DOHH2 (cell line): ENCODE measurements at regions not wholly inside any gene's neighbourhood (a gene's known extent, or its start where the extent isn't known, plus 50 kb on each side); places are given as distances from the start of the nearest gene placed in this dataset.

ENCODE experiments used
- H3F3A ChIP-seq: fragments of 200-600 bp; sonication (generic), shearing (Covaris generic); 2 replicates; pipeline ENCODE4 v1.6.0; 2016; ENCODE audit warnings: antibody characterized with exemption, mild to moderate bottlenecking; ENCODE audit not compliant: control insufficient read depth, insufficient read depth
- H3K27ac ChIP-seq: fragments of 200-600 bp; sonication (generic); 2 replicates; pipeline ENCODE4 v1.5.1; 2014; ENCODE audit warnings: low read depth, mild to moderate bottlenecking, low read length, moderate library complexity
- H3K27me3 ChIP-seq: fragments of 200-600 bp; sonication (generic); 2 replicates; pipeline ENCODE4 v1.6.1; 2014; ENCODE audit warnings: mild to moderate bottlenecking, low read length, mixed read lengths; ENCODE audit not compliant: control insufficient read depth
- H3K36me3 ChIP-seq: fragments of 200-600 bp; sonication (generic); 2 replicates; pipeline ENCODE4 v1.6.1; 2014; ENCODE audit warnings: mild to moderate bottlenecking, low read length, moderate library complexity, mixed read lengths; ENCODE audit not compliant: control insufficient read depth
- H3K4me1 ChIP-seq: fragments of 200-600 bp; sonication (generic); 2 replicates; pipeline ENCODE4 v1.6.1; 2014; ENCODE audit warnings: mild to moderate bottlenecking, low read length, mixed read lengths; ENCODE audit not compliant: control insufficient read depth
- H3K4me2 ChIP-seq: fragments of 200-600 bp; sonication (generic); 2 replicates; pipeline ENCODE4 v1.6.0; 2014; ENCODE audit warnings: mild to moderate bottlenecking, low read length, moderate library complexity
- H3K4me3 ChIP-seq: fragments of 200-600 bp; sonication (generic); 2 replicates; pipeline ENCODE4 v1.5.1; 2014; ENCODE audit warnings: mild to moderate bottlenecking, low read length, mixed read lengths
- H3K79me2 ChIP-seq: fragments of 200-600 bp; sonication (generic); 2 replicates; pipeline ENCODE4 v1.6.1; 2014; ENCODE audit warnings: mild to moderate bottlenecking, low read length, mixed read lengths; ENCODE audit not compliant: control insufficient read depth
- H3K9me2 ChIP-seq: fragments of 200-600 bp; sonication (generic); replicated peaks from 2 replicates; pipeline ENCODE4 v1.6.1; 2014; ENCODE audit warnings: mild to moderate bottlenecking, low read length, mixed read lengths; ENCODE audit not compliant: control insufficient read depth
- H3K9me3 ChIP-seq: fragments of 200-600 bp; sonication (generic); 2 replicates; pipeline ENCODE4 v1.6.1; 2014; ENCODE audit warnings: antibody characterized with exemption, low read length, mixed read lengths; ENCODE audit not compliant: control insufficient read depth, insufficient read depth
- H4K20me1 ChIP-seq: fragments of 200-600 bp; sonication (generic); 2 replicates; pipeline ENCODE4 v1.6.0; 2014; ENCODE audit warnings: low read depth, mild to moderate bottlenecking, antibody characterized with exemption, low read length, moderate library complexity; ENCODE audit not compliant: control insufficient read depth, insufficient read depth
- EZH2phosphoT487 ChIP-seq: fragments of 200-600 bp; sonication (generic); IDR thresholded peaks from 2 replicates; pipeline ENCODE4 v1.6.1; 2017; ENCODE audit warnings: borderline replicate concordance, mild to moderate bottlenecking, antibody characterized with exemption, low read length, moderate library complexity, mixed read lengths
- TF ChIP-seq, protein P1 (sequence below): fragments of 200-600 bp; sonication (generic); IDR thresholded peaks from one replicate; pipeline ENCODE4 v1.5.1; 2014; ENCODE audit warnings: antibody characterized with exemption, mild to moderate bottlenecking, low read depth, low read length; ENCODE audit not compliant: poor library complexity, severe bottlenecking

DNA sequence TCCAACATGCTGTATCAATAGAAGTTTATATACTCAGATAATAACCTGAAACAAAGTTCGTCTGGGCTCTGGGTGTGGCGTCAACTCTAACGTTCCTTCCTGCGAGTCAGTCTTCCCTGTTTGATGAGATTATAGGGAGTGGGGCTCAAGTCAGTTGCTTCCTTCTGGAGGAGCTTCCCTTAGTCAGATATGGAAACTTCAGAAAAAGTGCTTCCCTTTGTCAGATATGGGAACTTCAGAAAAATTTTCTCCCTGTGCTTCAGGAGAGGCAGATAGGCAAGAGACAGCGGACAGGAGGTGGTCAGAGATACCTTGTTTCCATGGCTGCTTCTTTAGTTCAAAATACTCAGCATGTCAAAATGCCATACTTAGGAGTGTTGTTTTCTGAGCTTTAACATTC, 51.1 kb upstream of the PRDX6 start:
- peaks cover 20% of the 10 kb centered on the region for H3F3A ChIP-seq
- TF ChIP-seq, protein P1, sequence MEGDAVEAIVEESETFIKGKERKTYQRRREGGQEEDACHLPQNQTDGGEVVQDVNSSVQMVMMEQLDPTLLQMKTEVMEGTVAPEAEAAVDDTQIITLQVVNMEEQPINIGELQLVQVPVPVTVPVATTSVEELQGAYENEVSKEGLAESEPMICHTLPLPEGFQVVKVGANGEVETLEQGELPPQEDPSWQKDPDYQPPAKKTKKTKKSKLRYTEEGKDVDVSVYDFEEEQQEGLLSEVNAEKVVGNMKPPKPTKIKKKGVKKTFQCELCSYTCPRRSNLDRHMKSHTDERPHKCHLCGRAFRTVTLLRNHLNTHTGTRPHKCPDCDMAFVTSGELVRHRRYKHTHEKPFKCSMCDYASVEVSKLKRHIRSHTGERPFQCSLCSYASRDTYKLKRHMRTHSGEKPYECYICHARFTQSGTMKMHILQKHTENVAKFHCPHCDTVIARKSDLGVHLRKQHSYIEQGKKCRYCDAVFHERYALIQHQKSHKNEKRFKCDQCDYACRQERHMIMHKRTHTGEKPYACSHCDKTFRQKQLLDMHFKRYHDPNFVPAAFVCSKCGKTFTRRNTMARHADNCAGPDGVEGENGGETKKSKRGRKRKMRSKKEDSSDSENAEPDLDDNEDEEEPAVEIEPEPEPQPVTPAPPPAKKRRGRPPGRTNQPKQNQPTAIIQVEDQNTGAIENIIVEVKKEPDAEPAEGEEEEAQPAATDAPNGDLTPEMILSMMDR, result no peak
- no peak for TF ChIP-seq EZH2phosphoT487
- peaks cover 15% of the 10 kb centered on the region for H3K36me3 ChIP-seq
- no peaks in the 10 kb centered on the region for H3K9me3 ChIP-seq
- no peak overlapping the region for H3K27ac ChIP-seq
- peaks cover 29% of the 10 kb centered on the region for H3K4me1 ChIP-seq
- H3K27me3 ChIP-seq, result no peaks in the 10 kb centered on the region
- H3K4me2 ChIP-seq, result no peak overlapping the region
- H3K79me2 ChIP-seq, result no peaks in the 10 kb centered on the region; the same call in 1 of the 2 replicates
- H3K4me3 ChIP-seq, result no peak overlapping the region
- no peaks in the 10 kb centered on the region for H3K9me2 ChIP-seq
- no peaks in the 10 kb centered on the region for H4K20me1 ChIP-seq

DNA sequence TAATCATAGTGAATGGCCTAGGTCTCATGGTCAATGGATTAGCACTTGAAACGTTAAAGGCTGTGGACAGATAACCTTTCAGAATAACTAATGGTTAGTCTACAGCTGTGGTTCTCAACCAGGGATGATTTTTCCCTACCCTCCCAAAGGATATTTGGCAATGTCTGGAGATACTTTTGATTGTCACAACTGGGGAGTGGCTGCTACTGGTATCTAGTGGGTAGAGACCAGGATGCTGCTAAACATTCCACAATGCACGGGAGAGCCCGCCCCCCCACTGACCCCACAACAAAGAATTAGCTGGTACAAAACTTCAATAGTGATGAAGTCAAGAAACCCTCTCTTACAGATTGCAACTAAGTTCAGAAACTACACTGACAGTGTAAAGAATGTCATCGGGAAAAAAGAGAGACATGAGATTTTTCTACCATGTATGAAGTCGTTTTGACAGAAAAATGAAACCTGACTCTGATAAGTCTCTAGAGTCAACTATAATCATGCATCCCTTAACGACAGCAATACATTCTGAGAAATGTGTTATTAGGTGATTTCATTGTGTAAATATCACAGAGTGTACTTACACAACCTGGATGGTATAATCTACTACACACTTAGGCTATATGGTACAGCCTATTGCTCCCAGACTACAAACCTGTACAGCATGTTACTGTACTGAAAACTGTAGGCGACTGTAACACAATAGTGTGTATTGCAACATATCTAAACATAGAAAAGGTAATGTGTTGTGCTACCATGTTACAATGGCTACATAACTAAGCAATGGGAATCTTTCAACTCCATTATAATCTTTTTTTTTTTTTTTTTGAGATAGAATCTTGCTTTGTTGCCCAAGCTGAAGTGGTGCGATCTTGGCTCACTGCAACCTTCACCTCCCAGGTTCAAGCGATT, 49.7 kb upstream of the PRDX6 start:
- Histone ChIP-seq H3K9me3 (no peaks in the 10 kb centered on the region), H3K9me2 (no peaks in the 10 kb centered on the region), H3F3A (peaks cover 20% of the 10 kb centered on the region), H3K27ac (no peak overlapping the region), H3K4me2 (no peak overlapping the region), H3K27me3 (no peaks in the 10 kb centered on the region), H3K4me1 (peaks cover 37% of the 10 kb centered on the region), H3K79me2 (no peaks in the 10 kb centered on the region), H3K4me3 (no peak overlapping the region), H3K36me3 (peaks cover 10% of the 10 kb centered on the region), H4K20me1 (no peaks in the 10 kb centered on the region)
- no peak for TF ChIP-seq EZH2phosphoT487
- TF ChIP-seq, protein P1, result no peak
